GM18508 (cell line): ENCODE measurements at regions not wholly inside any gene's neighbourhood (a gene's known extent, or its start where the extent isn't known, plus 50 kb on each side); places are given as distances from the start of the nearest gene placed in this dataset.
"Not testable (repeated sequence)": the region's sequence is repeated elsewhere in the genome, so short reads cannot be mapped to it uniquely, and the experiment has no call there.

Experiments
- ATAC-seq: cut with Tn5 transposase; IDR thresholded peaks from one replicate; pipeline ENCODE4 v1.9.1; 2021; ENCODE audit warnings: moderate number of reproducible peaks; ENCODE audit not compliant: insufficient read depth, unreplicated experiment

DNA sequence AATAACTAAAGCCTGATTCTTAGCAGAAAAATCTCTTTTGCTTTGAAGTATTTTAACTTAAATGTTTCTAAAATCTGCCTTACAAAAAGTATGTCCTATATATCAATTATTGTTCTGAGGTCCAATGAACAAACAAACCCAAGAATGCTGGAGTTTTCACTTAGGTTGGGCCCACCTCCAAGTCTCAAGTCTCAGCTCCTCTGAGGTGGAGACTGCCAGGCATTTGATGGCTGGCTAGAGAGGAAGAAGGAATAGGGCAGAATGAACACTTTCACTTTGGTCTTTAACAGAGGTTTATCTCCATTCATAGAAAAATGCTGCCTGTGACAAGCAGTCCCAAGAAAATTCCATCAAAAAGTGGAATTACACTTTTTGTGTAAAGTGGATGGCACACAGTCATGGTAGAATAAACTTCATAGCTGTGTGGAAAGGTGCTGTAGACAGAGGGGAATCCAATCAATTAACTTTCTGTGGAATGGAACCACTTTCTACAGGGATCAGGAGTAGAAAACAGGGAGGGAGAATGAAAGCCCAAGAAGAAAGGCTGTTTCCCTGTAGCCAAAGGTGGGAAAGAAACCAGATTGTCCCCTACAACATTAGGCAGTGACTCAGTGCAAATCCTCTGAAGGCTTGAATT is 349.4 kb upstream of the RUNX1 start:
- ATAC-seq, result no peak

DNA sequence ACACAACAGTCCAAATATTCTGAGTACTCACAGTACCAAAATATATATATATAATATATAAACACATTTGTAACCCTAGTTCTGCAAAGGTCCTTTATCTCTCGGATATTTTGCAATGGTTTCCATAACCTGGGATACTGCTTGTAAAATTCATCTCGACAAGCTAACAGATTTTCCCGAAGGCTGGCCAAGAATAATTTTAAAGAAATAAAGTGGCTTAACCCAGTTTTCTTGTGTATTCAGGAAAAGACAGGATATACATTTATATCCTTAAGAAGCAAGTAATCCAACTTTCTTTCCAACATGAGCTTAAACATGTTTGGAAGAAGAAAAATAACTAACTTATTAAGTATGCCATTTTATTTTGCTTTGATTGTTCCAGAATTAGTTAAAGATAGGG is 348.7 kb upstream of the RUNX1 start:
- ATAC-seq, result no peak

DNA sequence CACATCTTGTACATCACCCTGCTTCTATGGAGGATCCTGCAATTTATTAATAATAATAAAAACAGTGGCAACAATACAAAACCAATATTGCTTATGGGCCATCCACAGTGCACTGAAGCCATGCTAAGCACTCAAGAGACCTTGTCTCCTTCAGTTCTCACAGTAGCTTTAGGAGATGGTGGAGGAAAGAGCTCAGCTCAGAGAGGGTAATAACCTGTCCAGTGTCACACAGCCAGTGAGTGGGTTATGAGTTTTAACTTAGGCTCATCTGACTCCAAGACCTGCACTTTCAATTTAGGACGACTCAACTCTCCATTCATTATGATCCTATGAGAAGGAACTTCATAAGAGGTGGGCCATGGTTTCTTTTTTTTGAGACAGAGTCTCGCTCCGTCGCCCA is 347.6 kb upstream of the RUNX1 start:
- no peak for ATAC-seq

DNA sequence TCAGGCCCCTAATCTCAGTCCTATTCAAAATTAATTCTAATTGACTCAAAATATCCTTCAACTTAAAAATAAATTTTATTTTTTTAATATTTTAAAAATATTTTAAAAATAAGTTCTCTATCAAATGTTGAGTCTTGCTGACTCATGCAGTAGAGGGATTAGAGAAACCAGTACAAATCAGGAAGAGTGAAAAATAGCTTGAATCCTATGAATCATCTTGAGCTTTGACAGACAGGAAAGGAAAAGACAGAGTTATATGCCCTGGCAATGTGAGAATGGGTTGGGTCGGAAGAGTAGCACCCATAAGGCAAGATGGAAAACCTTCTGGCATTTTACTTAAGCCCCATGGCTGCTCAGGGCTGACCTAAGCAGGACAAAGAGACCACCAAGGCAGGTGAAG is 346.6 kb upstream of the RUNX1 start:
- ATAC-seq, result no peak

GRCh38 chr21:35394634-35395369 is 345.7 kb upstream of the RUNX1 start:
- ATAC-seq, result no peak

DNA sequence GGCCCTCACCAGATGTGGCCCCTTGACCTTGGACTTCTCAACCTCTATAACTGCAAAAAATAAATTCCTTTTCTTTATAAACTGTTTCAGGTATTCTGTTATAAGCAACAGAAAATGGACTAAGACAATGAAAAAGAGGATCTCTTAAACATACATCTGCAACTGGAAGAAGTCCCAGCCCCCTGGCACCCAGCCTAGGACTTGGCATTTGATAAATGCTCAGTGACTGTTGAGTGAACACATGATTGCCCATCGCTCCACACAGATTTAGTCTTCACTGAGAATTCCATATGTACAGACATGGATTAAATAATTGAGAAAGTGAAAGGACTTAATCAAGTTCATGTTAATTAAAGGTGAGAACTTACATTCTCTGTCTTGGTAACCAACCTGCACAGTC is 344.9 kb upstream of the RUNX1 start:
- ATAC-seq, result no peak

DNA sequence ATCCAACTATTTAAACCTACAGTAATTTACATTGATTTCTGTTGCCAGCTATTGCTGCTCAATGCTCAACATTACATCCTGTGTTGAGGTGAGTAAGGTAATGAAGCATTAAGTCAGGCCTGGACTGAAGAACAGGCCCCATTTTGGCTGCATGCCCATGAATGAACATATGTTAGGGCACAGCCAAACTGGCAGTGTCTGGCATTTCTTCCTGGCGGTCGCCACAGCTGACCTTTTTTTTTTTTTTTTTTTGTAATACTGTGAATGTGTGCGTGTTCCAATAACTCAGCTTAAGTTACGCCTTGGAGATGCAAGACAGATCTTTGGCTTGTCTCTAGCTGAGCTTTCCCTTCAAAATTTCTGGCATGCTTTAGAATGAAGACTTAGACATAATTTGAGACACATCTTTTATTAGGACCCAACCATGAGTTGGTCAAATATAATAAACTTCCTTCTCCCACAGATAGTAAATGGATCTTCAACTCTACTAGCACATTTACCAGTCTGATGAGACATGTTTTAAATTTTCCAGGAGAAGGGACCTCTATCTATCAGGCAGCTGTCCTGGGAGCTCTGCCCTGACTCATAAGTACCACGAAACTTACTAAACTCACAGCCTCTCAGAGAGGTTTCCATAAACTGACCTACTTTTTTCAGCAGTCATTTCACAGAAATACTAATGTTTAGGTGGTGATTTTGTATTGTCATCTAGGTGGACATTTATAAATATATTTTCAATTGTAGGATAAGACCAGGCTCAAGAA is 341.1 kb upstream of the RUNX1 start:
- ATAC-seq, result no peak

DNA sequence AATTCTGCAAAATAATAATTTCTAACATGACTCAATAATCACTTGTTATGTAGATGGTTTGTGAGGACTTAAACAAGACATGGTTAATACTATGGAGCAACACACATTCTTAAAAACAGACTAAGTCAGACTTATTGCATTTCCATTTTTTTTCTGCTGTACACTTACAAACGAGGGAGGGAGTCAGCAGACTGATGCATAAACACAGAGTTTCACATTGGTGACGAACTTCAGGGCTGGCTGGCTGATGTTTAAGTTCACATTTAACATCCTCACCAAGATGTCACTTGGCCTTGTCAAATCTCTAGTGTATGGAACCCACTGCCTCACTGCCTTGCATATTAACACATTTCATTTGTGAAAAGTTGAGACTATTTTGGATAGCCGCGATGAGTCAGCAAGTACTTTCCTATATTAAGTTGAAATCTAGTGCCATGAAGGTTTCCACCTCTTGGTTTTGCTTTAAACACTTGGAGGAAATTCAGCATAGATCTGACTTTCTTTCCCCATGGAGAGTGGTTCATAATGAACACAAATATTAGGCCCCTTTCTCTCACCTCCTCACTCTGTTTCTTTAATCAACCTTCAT is 337.5 kb upstream of the RUNX1 start:
- ATAC-seq, result no peak

GRCh38 chr21:35384375-35384774 is 335.3 kb upstream of the RUNX1 start:
- ATAC-seq, result no peak

DNA sequence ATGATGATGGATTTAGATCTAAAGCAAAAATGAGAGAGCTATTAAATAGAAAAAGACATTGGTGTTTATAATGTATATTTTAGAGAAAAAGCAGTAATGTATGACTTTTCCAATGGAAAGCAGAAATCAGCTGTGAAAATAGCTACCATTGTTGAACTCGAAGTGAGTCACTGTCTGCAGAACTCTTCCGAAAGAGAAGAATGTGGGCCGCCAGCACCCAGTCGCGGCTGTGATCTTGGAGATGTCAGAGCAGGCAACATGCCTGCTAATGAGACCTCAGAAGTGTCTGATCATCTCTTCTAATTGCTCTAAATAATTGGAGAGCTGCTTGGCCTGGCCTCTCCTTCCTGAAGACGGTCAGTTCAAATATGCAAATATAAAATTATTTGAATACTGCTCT is 333.6 kb upstream of the RUNX1 start:
- no peak for ATAC-seq

DNA sequence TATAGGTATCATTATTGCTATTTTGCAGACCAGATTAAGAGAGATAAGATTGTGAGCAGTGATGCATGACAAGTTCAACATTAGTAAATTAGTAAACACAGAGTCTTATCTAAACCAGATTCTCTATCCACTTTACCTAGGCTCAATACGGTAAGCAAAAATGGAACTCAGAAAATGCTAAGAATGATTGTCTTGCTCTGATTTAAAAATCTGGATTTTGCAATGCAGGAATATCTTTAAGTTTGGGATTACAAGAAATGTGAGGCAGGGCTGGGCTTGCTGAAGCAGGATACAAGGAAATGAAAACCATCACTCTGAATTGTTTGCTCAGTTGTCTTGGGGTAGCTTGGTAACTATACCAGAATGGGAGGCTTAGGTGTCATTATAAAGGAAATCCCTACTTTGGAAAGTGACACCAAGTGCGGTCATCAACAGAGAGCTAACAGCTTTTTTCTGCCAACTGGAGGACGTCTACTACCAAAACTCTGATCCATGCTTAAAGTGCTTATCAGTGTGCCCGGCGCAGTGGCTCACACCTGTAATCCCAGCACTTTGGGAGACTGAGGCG is 332.7 kb upstream of the RUNX1 start:
- no peak for ATAC-seq

- ATAC-seq, result not testable (repeated sequence)
Measured at GRCh38 chr21:35380304-35380703, 331.2 kb upstream of the RUNX1 start.

DNA sequence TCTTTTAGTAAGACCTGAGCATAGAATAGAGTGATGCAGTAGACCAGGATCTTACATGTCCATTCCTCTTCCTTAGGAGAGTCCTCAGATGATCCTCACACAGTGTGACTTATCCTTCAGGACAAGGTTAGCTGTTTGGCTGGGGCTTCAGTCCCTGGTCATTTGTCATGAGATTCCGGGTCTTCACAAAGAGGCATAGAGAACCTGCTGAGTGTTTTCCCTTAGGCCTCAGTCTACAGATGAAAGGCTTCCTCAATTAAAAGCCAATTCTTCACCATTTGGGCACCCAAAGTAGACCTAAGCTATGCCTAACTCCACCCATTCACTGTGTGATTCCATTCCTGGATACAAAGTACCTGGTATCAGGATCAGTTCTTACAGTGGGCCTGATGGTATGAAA is 329.8 kb upstream of the RUNX1 start:
- ATAC-seq, result no peak

- ATAC-seq, result no peak
Measured at GRCh38 chr21:35377505-35378090, 328.5 kb upstream of the RUNX1 start.

- ATAC-seq, result no peak
Measured at GRCh38 chr21:35376406-35377135, 327.5 kb upstream of the RUNX1 start.

DNA sequence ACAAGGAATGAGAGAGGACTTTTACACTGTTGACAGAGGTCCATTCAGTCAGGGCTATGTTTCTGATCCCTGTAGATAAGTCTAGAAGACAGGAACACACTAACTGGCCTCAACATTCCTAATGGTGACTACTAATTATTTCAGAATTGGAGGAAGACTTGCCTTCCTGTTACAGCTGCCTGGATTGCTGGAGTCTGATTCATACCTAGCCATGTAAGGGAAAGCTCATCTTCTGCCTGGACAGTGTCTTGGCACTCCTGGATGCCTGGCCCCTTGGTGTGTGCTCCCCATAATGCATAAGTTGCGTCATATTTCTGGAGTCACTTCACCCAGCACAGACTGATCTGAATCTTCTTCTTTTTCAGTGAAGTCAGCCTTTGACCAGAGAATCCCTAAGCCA is 326.0 kb upstream of the RUNX1 start:
- ATAC-seq, result no peak

GRCh38 chr21:35373998-35374397 is 324.9 kb upstream of the RUNX1 start:
- ATAC-seq, result no peak

GRCh38 chr21:35372201-35372600 is 323.1 kb upstream of the RUNX1 start:
- ATAC-seq, result no peak

GRCh38 chr21:35370671-35371070 is 321.6 kb upstream of the RUNX1 start:
- ATAC-seq, result no peak

GRCh38 chr21:35370071-35370470 is 321.0 kb upstream of the RUNX1 start:
- no peak for ATAC-seq
